K562 (cell line): ENCODE measurements at regions not wholly inside any gene's neighbourhood (a gene's known extent, or its start where the extent isn't known, plus 50 kb on each side); places are given as distances from the start of the nearest gene placed in this dataset.

Source experiments
- ATAC-seq: fragments of 200-7000 bp; cut with Tn5 transposase; 3 replicates; pipeline ENCODE4 v1.9.1; 2020; ENCODE audit warnings: moderate library complexity
- BruUV-seq: library from RNA; stranded (reverse); fragments of 400-500 nt; replicated peaks from 2 replicates; lab custom pipeline; 2021; lab: Mats Ljungman, UMichigan
- CTCF ChIA-PET: fragments of 300-600 bp; formaldehyde crosslinking; extraction: SDS; loops from one replicate; lab custom pipeline; 2021; ENCODE audit warnings: low intra/inter-chr PET ratio; lab: Yijun Ruan, JAX
- POLR2A ChIA-PET: fragments of 300-600, 350-650 bp; sonication (Branson Sonifier 250); formaldehyde crosslinking; extraction: SDS; loops from one replicate; lab custom pipeline; 2021; ENCODE audit warnings: antibody characterized with exemption, inconsistent platforms; lab: Yijun Ruan, JAX
- DNase-seq, 4 experiments: peaks; one replicate each; pipeline versions ENCODE4 v3.0.0 to v3.0.0-alpha.2; 2011 to 2018; ENCODE audit warnings: low spot score in 3 of 4, mixed read lengths in 3 of 4; ENCODE audit errors: extremely low read depth in 1 of 4
- FAIRE-seq: peaks from 2 replicates; lab custom pipeline; 2011; peaks lifted over from hg19 to GRCh38; lab: Jason Lieb, UNC
- H2AFZ ChIP-seq: 2 replicates; pipeline ENCODE4 v1.6.0; 2011; ENCODE audit warnings: low read depth, low read length, control low read depth, inconsistent platforms
- H3K27ac ChIP-seq: fragments of 200-600 bp; 3 replicates; pipeline ENCODE4 v1.8.0; 2011; ENCODE audit warnings: low read depth, mild to moderate bottlenecking, control low read depth, inconsistent platforms, low read length, moderate library complexity, mixed read lengths; ENCODE audit errors: extremely low read depth
- H3K27me3 ChIP-seq, 2 experiments: fragments of 300-600 bp in 1 of 2; 2 replicates in 1 of 2; 3 replicates in 1 of 2; pipeline versions ENCODE4 v1.6.0 to v1.8.0; 2011; ENCODE audit warnings: inconsistent platforms in 2 of 2, low read length in 2 of 2, mild to moderate bottlenecking in 1 of 2, mixed read lengths in 1 of 2, moderate library complexity in 1 of 2; ENCODE audit not compliant: control insufficient read depth in 2 of 2, insufficient read depth in 2 of 2
- H3K36me3 ChIP-seq: fragments of 300-600 bp; 3 replicates; pipeline ENCODE4 v1.8.0; 2011; ENCODE audit warnings: mild to moderate bottlenecking, low read length, inconsistent platforms; ENCODE audit not compliant: control insufficient read depth, insufficient read depth
- H3K4me1 ChIP-seq, 2 experiments: fragments of 200-600 bp in 1 of 2; replicated peaks in 1 of 2; 2 replicates in 1 of 2; 3 replicates in 1 of 2; pipeline versions ENCODE4 v1.5.1 to v1.8.0; 2011; ENCODE audit warnings: inconsistent platforms in 2 of 2, low read length in 2 of 2, mild to moderate bottlenecking in 1 of 2, mixed read lengths in 1 of 2, moderate library complexity in 1 of 2; ENCODE audit not compliant: control insufficient read depth in 2 of 2, insufficient read depth in 2 of 2
- H3K4me2 ChIP-seq: 2 replicates; pipeline ENCODE4 v1.6.1; 2011; ENCODE audit warnings: low read length, control low read depth, inconsistent platforms, mixed read lengths; ENCODE audit not compliant: insufficient read depth
- H3K4me3 ChIP-seq: fragments of 200-600 bp; sonication (generic), shearing (Covaris generic); 2 replicates; pipeline ENCODE4 v1.5.1; 2016; ENCODE audit warnings: control low read depth, inconsistent platforms
- H3K79me2 ChIP-seq: fragments of 200-600 bp; 3 replicates; pipeline ENCODE4 v1.8.0; 2011; ENCODE audit warnings: low read length, inconsistent platforms; ENCODE audit not compliant: control insufficient read depth, insufficient read depth
- H3K9ac ChIP-seq, 2 experiments: 2 replicates each; pipeline versions ENCODE4 v1.6.0 to v1.6.1; 2011; ENCODE audit warnings: low read depth in 2 of 2, low read length in 2 of 2, control low read depth in 1 of 2, inconsistent platforms in 1 of 2, mild to moderate bottlenecking in 1 of 2, mixed read lengths in 1 of 2; ENCODE audit not compliant: insufficient read depth in 1 of 2
- H3K9me1 ChIP-seq: one replicate; pipeline ENCODE4 v1.6.0; 2011; ENCODE audit warnings: inconsistent platforms, mild to moderate bottlenecking, low read length, moderate library complexity; ENCODE audit not compliant: control insufficient read depth, insufficient read depth
- H3K9me3 ChIP-seq: replicated peaks from 2 replicates; pipeline ENCODE4 v1.5.1; 2011; ENCODE audit warnings: low read depth, low read length, inconsistent platforms; ENCODE audit not compliant: control insufficient read depth, insufficient read depth
- H4K20me1 ChIP-seq: replicated peaks from 2 replicates; pipeline ENCODE4 v1.6.1; 2011; ENCODE audit warnings: low read length, inconsistent platforms, mixed read lengths; ENCODE audit not compliant: control insufficient read depth, insufficient read depth
- CBX2 ChIP-seq: fragments of 200-600 bp; sonication (generic); IDR thresholded peaks from one replicate; pipeline ENCODE4 v1.6.1; 2012; ENCODE audit warnings: mild to moderate bottlenecking, low read length, inconsistent platforms; ENCODE audit not compliant: insufficient read depth, poor library complexity, severe bottlenecking
- HDAC2 ChIP-seq: fragments of 450-650 bp; IDR thresholded peaks from 2 replicates; pipeline ENCODE4 v1.6.1; 2016; ENCODE audit warnings: mild to moderate bottlenecking
- JUNB ChIP-seq: fragments of 450-650 bp; formaldehyde crosslinking; conservative IDR thresholded peaks from 2 replicates; pipeline ENCODE4 v1.4.0; 2020; ENCODE audit warnings: mild to moderate bottlenecking
- MAFF ChIP-seq: IDR thresholded peaks from 2 replicates; pipeline ENCODE4 v1.6.1; 2012; ENCODE audit warnings: low read length, improper control_type of control experiment
- NR2C2 ChIP-seq, 2 experiments: fragments of 200-800 bp in 1 of 2; sonication (Bioruptor generic) in 1 of 2; sonication (generic) in 1 of 2; formaldehyde crosslinking in 1 of 2; IDR thresholded peaks; 2 replicates each; pipeline versions ENCODE4 v1.6.1 to v1.8.0; 2016 to 2022; ENCODE audit warnings: mild to moderate bottlenecking in 1 of 2, missing compliant biosample characterization in 1 of 2, missing genetic modification characterization in 1 of 2, missing genetic modification reagents in 1 of 2
- RCOR1 ChIP-seq, 2 experiments: IDR thresholded peaks; 2 replicates each; pipeline ENCODE4 v1.6.1; 2012; ENCODE audit warnings: low read depth in 2 of 2, low read length in 2 of 2, borderline replicate concordance in 1 of 2, improper control_type of control experiment in 1 of 2
- SMARCE1 ChIP-seq: fragments of 450-650 bp; IDR thresholded peaks from 2 replicates; pipeline ENCODE4 v1.7.1; 2016; ENCODE audit warnings: mild to moderate bottlenecking
- ZFP30 ChIP-seq: fragments of 250-450 bp; sonication (Bioruptor Pico); IDR thresholded peaks from 2 replicates; pipeline ENCODE4 v1.8.0; 2022; ENCODE audit warnings: moderate library complexity, mild to moderate bottlenecking, inconsistent platforms, borderline replicate concordance
- WGBS: fragments of 100-300 bp; shearing (Covaris generic); methylation state at CpG from one replicate; pipeline ENCODE4 v1.1.6; 2016; ENCODE audit warnings: low coverage, mixed read lengths; ENCODE audit not compliant: insufficient coverage; ENCODE audit errors: missing lambda C conversion rate; 5-methylcytosine and 5-hydroxymethylcytosine counted together
- in situ Hi-C: fragments of 300-500 bp; cut with MboI; formaldehyde crosslinking; loops from 4 replicates; pipeline ENCODE4 v1.15.0; 2018; ENCODE audit warnings: inconsistent platforms, mixed read lengths
- intact Hi-C: fragments of 100-400 bp; cut with micrococcal nuclease; formaldehyde crosslinking; loops from 2 replicates; pipeline ENCODE4 v1.14.2; 2022

- no peaks in the 10 kb centered on the region for H3K79me2 ChIP-seq
- POLR2A ChIA-PET, result interaction anchor here (1.0 kb wide), 1 partner anchor 20 kb away, joined by 3 read pairs; no protein-coding TSS in a partner anchor
- no peaks in the 10 kb centered on the region for H4K20me1 ChIP-seq
- CTCF ChIA-PET, result no interaction called here
- no peak for FAIRE-seq
- no peak overlapping the region for H3K4me3 ChIP-seq
- H3K4me1 ChIP-seq, result no peaks in the 10 kb centered on the region
- no peaks in the 10 kb centered on the region for H3K36me3 ChIP-seq
- no peak overlapping the region for H2AFZ ChIP-seq
- BruUV-seq, result no TSS peak
- WGBS, result 0% methylated on average over 3 of the region's 3 CpGs
- intact Hi-C loops, result no loop called here
- ATAC-seq, result no peak
- TF ChIP-seq HDAC2 (no peak), ZFP30 (CRISPR knock-in tag) (no peak), JUNB (CRISPR knock-in tag) (no peak), RCOR1 (IDR thresholded peaks at IDR 0.05; ENCODE audit: borderline replicate concordance in 1 of 2, low read depth in 2 of 2, low read length in 2 of 2) (no peak), SMARCE1 (no peak)
- no peak for DNase-seq
- H3K9me3 ChIP-seq, result no peaks in the 10 kb centered on the region
- peaks cover 3 to 5% of the 10 kb centered on the region in 2 experiments; a peak in 4 of 5 replicates for H3K27me3 ChIP-seq
- no peak overlapping the region for H3K27ac ChIP-seq
- H3K4me2 ChIP-seq, result no peak overlapping the region
- no peaks in the 10 kb centered on the region for H3K9me1 ChIP-seq
- H3K9ac ChIP-seq, result no peak overlapping the region
- in situ Hi-C loops, result no loop called here
These were observed 197.3 kb upstream of the LNX1 start for GRCh38 chr4:53788621-53789020.

- H3K36me3 ChIP-seq, result no peaks in the 10 kb centered on the region
- DNase-seq (no peak), FAIRE-seq (no peak), ATAC-seq (no peak)
- no peak overlapping the region for H3K9ac ChIP-seq
- CTCF ChIA-PET, result no interaction called here
- intact Hi-C loops, result no loop called here
- in situ Hi-C loops, result no loop called here
- H3K27ac ChIP-seq, result no peak overlapping the region
- no peaks in the 10 kb centered on the region for H4K20me1 ChIP-seq
- no peak overlapping the region for H3K4me2 ChIP-seq
- H3K4me1 ChIP-seq, result no peaks in the 10 kb centered on the region
- POLR2A ChIA-PET, result interaction anchor here (1.0 kb wide), 1 partner anchor 20 kb away, joined by 3 read pairs; no protein-coding TSS in a partner anchor
- no peak overlapping the region for H3K4me3 ChIP-seq
- H3K79me2 ChIP-seq, result no peaks in the 10 kb centered on the region
- no peaks in the 10 kb centered on the region for H3K9me1 ChIP-seq
- H2AFZ ChIP-seq, result no peak overlapping the region
- H3K9me3 ChIP-seq, result no peaks in the 10 kb centered on the region
- H3K27me3 ChIP-seq, result peaks cover 0 to 3% of the 10 kb centered on the region in 2 experiments; a peak in 4 of 5 replicates
- WGBS, result 0% methylated on average over 3 of the region's 3 CpGs
- TF ChIP-seq NR2C2 (CRISPR knock-in tag; IDR thresholded peaks at IDR 0.05), result no peak
- no peak for TF ChIP-seq NR2C2 (tag; IDR thresholded peaks at IDR 0.05)
- no peak for TF ChIP-seq CBX2
- TF ChIP-seq MAFF, result no peak
- no TSS peak for BruUV-seq
These were observed 196.7 kb upstream of the LNX1 start for GRCh38 chr4:53788011-53788410.
